ENCODE measurements at regions not wholly inside any gene's neighbourhood (a gene's known extent, or its start where the extent isn't known, plus 50 kb on each side); places are given as distances from the start of the nearest gene placed in this dataset.

- no peak for TF ChIP-seq CTCF (IDR thresholded peaks at IDR 0.05; ENCODE audit: low read depth, low read length)
- H3K4me3 ChIP-seq (ENCODE audit: low read depth, low read length), result no peak overlapping the region
Observed at GRCh38 chr13:22175241-22175640, 504.4 kb downstream of the FGF9 start.

DNA sequence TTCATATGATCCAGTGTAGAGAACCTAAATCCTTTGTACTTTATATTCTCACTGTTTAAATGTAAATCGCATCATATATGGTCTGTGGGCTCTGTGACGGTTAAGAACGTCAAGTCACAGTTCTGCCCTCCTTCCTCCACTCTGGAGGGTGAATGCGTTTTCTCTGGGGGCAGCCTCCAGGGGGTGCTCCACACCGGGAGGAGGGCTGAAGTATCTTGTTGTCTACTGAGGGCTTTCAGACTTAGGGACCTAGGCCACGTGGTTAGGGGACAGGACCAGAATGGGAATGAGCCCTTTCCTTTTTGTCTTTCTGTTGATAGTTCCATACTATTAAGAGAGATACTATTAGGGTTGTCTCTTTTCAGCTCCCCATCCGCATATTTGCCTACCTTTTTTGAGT, 504.9 kb downstream of the FGF9 start:
- no peak overlapping the region for H3K4me3 ChIP-seq (ENCODE audit: low read depth, low read length)
- TF ChIP-seq CTCF (IDR thresholded peaks at IDR 0.05; ENCODE audit: low read depth, low read length), result no peak

GRCh38 chr13:22176968-22177520, 506.2 kb downstream of the FGF9 start:
- H3K4me3 ChIP-seq (ENCODE audit: low read depth, low read length), result no peak overlapping the region
- TF ChIP-seq CTCF (IDR thresholded peaks at IDR 0.05; ENCODE audit: low read depth, low read length), result no peak

DNA sequence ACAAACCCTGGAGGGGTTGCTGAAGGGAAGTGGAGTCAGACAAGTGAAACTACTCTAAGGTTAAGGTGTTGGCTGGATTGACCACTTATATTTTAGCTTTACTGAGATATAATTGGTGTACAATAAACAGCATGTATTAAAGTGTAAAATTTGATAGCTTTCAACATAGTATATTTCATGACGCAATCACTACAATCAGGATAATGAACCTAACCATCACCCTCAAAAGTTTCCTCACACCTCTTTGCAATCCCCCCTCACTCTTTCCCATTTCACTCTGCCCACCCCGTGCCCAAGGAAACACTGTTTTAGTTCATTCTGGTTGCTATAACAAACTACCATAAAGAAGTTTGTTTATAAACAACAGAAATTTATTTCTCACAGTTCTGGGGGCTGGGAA, 508.0 kb downstream of the FGF9 start:
- no peak for TF ChIP-seq CTCF (IDR thresholded peaks at IDR 0.05; ENCODE audit: low read depth, low read length)
- no peak overlapping the region for H3K4me3 ChIP-seq (ENCODE audit: low read depth, low read length)

- no peak for TF ChIP-seq CTCF (IDR thresholded peaks at IDR 0.05; ENCODE audit: low read depth, low read length)
Observed at GRCh38 chr13:22187329-22187728, 516.5 kb downstream of the FGF9 start.

DNA sequence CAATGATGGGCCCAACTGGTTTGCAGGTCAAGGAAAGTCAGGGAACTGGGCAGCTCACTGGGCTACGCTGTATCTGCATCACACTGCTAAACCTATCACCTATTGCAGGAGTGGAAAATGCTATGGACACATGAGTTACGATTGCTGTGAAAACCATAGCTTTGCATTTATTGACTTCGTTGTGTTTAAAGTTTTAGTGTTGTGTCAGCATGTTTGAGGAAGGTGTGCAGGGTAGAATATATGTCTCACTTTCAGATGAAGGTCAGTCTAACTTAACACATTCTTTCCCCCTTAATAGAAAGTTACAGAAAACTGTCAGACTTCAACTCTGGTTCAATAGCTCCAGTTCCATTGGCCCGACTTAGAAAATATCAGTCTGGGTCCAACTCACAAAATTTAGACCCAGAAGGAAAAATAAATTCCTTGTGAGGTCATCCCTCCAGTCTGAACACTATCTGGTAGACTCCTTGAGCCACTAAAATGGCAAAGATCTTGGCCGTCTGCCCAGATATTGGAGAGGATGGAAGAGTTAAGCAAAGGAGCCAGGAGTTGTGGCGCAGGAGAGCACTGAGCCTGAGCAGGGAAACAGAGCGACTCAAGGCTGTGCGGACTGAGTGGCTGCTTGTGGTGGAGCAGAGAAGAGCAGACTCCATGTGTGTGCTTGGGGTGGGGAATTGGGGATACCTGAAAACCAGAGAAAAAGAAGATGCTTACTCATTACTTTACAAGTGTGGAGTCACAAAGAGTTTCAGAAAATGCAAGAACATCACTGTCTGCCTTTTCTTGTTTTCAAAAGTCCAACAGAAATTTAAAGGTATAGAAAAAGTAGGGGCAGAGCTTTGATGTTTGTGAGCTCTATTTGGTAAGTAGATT, 518.5 kb downstream of the FGF9 start:
- no peak overlapping the region for H3K4me3 ChIP-seq (ENCODE audit: low read depth, low read length)
- no peak for TF ChIP-seq CTCF (IDR thresholded peaks at IDR 0.05; ENCODE audit: low read depth, low read length)

More at GRCh38 chr13:22187329-22187728, 516.5 kb downstream of the FGF9 start:
- H3K4me3 ChIP-seq (ENCODE audit: low read depth, low read length), result no peak overlapping the region

DNA sequence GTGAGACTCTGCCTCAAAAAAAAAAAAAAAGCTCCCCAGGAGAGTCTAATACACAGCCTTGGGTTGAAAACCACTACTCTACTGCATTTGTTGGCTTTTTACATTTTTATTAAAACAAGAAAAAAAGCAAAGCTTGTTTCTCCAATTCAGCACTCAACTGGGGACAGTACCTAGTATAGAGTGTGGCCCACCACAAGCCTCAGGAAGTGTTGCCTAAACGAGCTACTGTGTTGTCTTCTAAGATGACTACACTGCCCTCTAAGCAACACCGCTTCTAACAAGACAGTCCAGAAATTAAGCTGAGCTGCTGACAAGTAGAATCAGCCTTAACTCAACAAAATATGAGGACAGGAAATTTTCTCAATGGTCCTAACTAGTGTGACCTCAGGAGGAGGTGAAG, 522.2 kb downstream of the FGF9 start:
- TF ChIP-seq CTCF (IDR thresholded peaks at IDR 0.05; ENCODE audit: low read depth, low read length), result no peak

More for the DNA sequence above, 522.2 kb downstream of the FGF9 start:
- H3K4me3 ChIP-seq (ENCODE audit: low read depth, low read length), result no peak overlapping the region

Data from WI38 (cell line).